Activated T-cell treated with anti-CD3 and anti-CD28 coated beads, Interleukin-2, amount 50 U/mL, for 24 hours (primary cell): ENCODE measurements at regions not wholly inside any gene's neighbourhood (a gene's known extent, or its start where the extent isn't known, plus 50 kb on each side); places are given as distances from the start of the nearest gene placed in this dataset.
"Not testable (repeated sequence)": the region's sequence is repeated elsewhere in the genome, so short reads cannot be mapped to it uniquely, and the experiment has no call there.

Source experiments
- DNase-seq: peaks from one replicate; pipeline ENCODE4 v3.0.0-alpha.2; 2020
- H3K27ac Mint-ChIP-seq: 2 replicates; pipeline ENCODE4 v1.8.0; 2020; ENCODE audit warnings: mild to moderate bottlenecking, mixed read lengths
- H3K27me3 Mint-ChIP-seq: 2 replicates; pipeline ENCODE4 v1.8.0; 2020; ENCODE audit warnings: mixed read lengths
- H3K36me3 Mint-ChIP-seq: 2 replicates; pipeline ENCODE4 v1.8.0; 2020; ENCODE audit warnings: low read depth, mixed read lengths
- H3K4me1 Mint-ChIP-seq: 2 replicates; pipeline ENCODE4 v1.8.0; 2020; ENCODE audit warnings: low read depth, mixed read lengths
- H3K4me3 Mint-ChIP-seq: 2 replicates; pipeline ENCODE4 v1.8.0; 2020; ENCODE audit warnings: mild to moderate bottlenecking, moderate library complexity, mixed read lengths
- H3K9me3 Mint-ChIP-seq: 2 replicates; pipeline ENCODE4 v1.8.0; 2020; ENCODE audit warnings: mixed read lengths

DNA sequence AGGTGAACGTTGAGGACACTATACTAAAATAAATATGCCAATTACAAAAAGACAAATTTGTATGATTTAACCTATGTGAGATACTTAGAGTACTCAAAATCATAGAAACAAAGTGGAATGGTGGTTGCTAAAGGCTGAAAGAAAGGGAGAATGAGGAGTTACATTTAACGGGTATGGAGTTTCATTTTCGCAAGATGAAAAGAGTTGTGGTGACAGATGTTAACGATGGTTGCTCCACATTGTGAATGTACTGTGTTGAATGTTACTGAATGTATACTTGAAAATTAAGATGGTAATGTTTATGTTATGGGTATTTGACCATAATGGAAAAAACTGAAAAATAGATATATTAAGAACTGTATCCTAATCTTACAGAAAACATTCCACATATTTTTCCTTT lies 51.3 kb upstream of the MOCS2 start:
- peaks cover 13% of the 10 kb centered on the region for H3K27me3 Mint-ChIP-seq
- H3K4me1 Mint-ChIP-seq: no peaks in the 10 kb centered on the region

GRCh38 chr5:53161876-53162275 lies 52.3 kb upstream of the MOCS2 start:
- DNase-seq: no peak
- no peak overlapping the region for H3K27ac Mint-ChIP-seq
- no peaks in the 10 kb centered on the region for H3K36me3 Mint-ChIP-seq
- H3K4me3 Mint-ChIP-seq: no peak overlapping the region
- no peaks in the 10 kb centered on the region for H3K9me3 Mint-ChIP-seq
- peaks cover 12% of the 10 kb centered on the region for H3K27me3 Mint-ChIP-seq
- H3K4me1 Mint-ChIP-seq: no peaks in the 10 kb centered on the region

More for the DNA sequence above, 51.3 kb upstream of the MOCS2 start:
- no peak overlapping the region for H3K4me3 Mint-ChIP-seq
- no peaks in the 10 kb centered on the region for H3K36me3 Mint-ChIP-seq
- H3K9me3 Mint-ChIP-seq: no peaks in the 10 kb centered on the region
- no peak for DNase-seq
- H3K27ac Mint-ChIP-seq: no peak overlapping the region

DNA sequence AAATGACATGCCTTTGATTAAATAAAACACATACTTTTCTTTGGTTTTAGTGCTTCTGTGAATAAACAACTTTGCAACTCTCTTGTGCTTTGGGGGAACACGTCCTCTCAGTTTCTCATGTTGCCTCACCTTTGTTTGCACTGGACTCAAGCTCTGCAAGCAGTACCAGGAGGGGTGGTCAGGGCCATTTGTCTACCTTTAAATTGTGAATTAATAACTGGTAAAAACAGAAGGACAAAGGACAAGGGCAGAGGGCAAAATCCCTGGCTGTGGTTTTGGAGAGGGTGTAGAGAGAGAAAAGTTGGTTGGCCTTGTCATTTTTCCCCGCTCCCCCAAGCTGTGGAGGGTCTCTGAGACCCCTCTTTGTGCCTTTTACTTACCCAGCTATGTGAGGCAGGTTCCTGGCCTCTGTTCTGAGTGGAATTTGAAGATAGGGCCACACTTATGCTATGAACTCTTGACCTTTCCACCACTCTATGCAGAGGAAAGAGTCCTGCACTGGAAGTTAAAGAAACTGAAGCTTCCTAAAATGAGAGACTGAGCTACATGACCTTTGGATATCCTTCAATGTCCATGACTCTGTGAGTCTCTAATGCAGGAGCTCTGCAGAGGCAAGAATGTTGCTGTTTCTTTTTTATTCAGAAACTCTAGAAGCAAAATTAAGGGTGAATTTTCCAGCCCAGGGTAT lies 55.1 kb upstream of the MOCS2 start:
- Mint-ChIP-seq H3K9me3 (no peaks in the 10 kb centered on the region), H3K4me3 (no peak overlapping the region), H3K27me3 (peaks cover 9% of the 10 kb centered on the region), H3K27ac (no peak overlapping the region), H3K4me1 (no peaks in the 10 kb centered on the region), H3K36me3 (no peaks in the 10 kb centered on the region)
- no peak for DNase-seq

DNA sequence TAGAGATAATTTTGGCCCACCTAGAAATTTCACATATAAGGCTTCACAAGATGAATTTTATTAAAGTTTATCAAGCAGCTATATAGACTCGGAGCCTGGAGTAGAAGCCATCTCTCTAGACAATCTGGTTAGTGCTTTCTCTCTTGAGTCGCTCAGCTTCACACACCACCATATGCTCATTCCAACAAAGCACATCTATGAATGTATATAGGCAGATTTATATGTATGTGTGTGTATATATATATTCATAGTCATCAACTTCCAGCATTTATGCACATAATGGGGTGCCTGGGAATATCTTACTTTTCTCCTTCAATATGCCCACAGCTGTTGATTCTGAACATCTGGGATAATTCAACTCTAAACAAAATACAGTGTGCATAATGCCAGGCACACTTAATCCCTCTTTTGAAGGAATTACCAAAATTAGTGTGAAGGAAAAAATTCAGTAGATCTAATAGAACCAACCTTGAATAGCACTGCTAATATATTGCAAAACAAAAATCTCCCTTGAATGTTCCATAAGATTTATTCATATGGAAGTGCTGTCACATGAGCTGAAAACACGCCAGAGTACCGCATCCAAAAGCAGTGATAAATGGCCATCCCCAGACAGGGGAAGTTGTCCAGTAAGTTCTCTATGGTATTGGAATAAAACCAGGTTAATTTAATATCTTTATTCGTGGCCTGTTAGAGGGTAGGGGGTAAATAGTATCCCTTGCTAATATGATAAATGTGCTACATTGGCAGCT lies 56.0 kb upstream of the MOCS2 start:
- no peak for DNase-seq
- Mint-ChIP-seq H3K4me3 (no peak overlapping the region), H3K27ac (no peak overlapping the region), H3K36me3 (no peaks in the 10 kb centered on the region), H3K4me1 (no peaks in the 10 kb centered on the region), H3K27me3 (peaks cover 9% of the 10 kb centered on the region), H3K9me3 (no peaks in the 10 kb centered on the region)

GRCh38 chr5:53166183-53166495 lies 56.6 kb upstream of the MOCS2 start:
- Mint-ChIP-seq H3K36me3 (no peaks in the 10 kb centered on the region), H3K4me1 (no peaks in the 10 kb centered on the region), H3K4me3 (no peak overlapping the region), H3K27me3 (peaks cover 9% of the 10 kb centered on the region), H3K9me3 (no peaks in the 10 kb centered on the region), H3K27ac (no peak overlapping the region)
- DNase-seq: no peak

DNA sequence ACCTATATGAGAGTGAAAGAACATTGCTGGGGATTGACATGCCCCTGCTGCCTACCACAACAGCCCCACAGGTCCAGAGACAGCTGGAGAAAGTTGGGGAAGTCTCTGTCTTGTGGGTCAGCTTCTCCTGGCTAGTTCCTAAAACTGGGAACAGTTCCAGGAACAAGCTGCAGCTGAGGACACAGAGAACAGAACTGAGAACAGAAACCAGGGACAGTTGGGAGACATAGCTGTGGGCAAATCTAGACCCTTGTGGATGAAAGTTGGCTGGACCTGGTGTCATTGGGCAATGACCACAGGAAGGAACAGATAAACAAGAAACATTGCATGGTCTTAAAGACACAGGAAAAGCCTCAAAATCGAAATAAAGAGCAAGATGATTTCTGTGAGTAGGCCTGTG lies 58.3 kb upstream of the MOCS2 start:
- H3K27ac Mint-ChIP-seq: no peak overlapping the region
- peaks cover 9% of the 10 kb centered on the region for H3K27me3 Mint-ChIP-seq
- DNase-seq: no peak
- no peaks in the 10 kb centered on the region for H3K36me3 Mint-ChIP-seq
- no peaks in the 10 kb centered on the region for H3K4me1 Mint-ChIP-seq
- no peak overlapping the region for H3K4me3 Mint-ChIP-seq
- H3K9me3 Mint-ChIP-seq: no peaks in the 10 kb centered on the region

DNA sequence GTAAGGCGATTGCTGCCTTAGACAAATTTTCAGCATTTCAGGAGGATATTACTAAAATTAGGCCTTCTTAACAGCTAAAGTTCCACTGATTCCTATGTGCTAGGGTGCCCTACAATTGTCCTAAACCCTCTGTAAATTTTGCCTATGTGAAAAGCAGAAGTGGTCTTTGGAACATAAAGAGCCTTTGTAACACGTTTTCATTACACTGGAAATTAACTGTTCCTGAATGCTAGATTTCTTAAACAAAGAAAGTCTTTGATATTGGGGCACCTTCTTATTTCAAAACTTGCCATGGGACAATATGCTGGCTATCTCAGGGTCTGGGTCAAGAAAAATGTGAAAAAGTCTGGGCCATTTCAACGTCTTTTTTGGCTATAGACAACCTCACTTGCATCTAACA lies 60.4 kb upstream of the MOCS2 start:
- H3K9me3 Mint-ChIP-seq: no peaks in the 10 kb centered on the region
- H3K27me3 Mint-ChIP-seq: peaks cover 14% of the 10 kb centered on the region
- no peaks in the 10 kb centered on the region for H3K4me1 Mint-ChIP-seq
- no peaks in the 10 kb centered on the region for H3K36me3 Mint-ChIP-seq
- H3K27ac Mint-ChIP-seq: no peak overlapping the region
- no peak for DNase-seq
- no peak overlapping the region for H3K4me3 Mint-ChIP-seq

DNA sequence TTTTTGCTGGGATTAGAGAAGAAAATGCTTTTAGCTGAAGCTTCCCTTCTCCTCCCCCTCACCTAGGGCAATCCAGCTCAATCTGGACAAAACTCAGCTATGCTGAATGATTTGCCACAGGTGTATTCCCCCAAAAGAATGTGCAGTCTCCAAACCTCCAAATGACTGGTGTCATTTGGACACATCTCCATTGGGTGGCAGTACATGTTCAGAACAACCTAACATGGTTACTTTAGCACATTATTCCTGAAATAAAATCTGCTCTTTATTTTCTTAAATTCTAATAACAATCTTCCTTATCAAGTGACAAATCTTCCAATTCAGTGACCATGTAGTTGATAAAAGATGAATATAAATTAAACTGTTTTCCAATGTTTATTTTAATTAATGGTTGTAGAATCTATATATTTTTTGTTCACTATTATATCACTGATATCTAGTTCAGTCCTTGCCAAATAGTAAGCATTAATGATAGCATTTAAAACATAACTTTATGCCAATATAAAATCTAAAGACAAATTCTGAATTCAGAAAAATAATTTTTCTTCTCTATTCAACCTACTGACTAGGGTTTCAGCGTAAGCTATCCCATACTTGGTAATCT lies 61.3 kb upstream of the MOCS2 start:
- Mint-ChIP-seq H3K27me3 (peaks cover 19% of the 10 kb centered on the region), H3K4me1 (no peaks in the 10 kb centered on the region), H3K27ac (no peak overlapping the region), H3K9me3 (no peaks in the 10 kb centered on the region), H3K4me3 (no peak overlapping the region), H3K36me3 (no peaks in the 10 kb centered on the region)
- DNase-seq: no peak

- H3K4me1 Mint-ChIP-seq, H3K4me3 Mint-ChIP-seq: not testable (repeated sequence)
Measured at GRCh38 chr5:53172073-53172472, 62.5 kb upstream of the MOCS2 start.

GRCh38 chr5:53172630-53173029 lies 63.1 kb upstream of the MOCS2 start:
- DNase-seq: no peak
- Mint-ChIP-seq H3K27me3 (peaks cover 17% of the 10 kb centered on the region), H3K36me3 (no peaks in the 10 kb centered on the region), H3K9me3 (no peaks in the 10 kb centered on the region), H3K4me3 (no peak overlapping the region), H3K27ac (no peak overlapping the region), H3K4me1 (no peaks in the 10 kb centered on the region)

More at GRCh38 chr5:53172073-53172472, 62.5 kb upstream of the MOCS2 start:
- H3K9me3 Mint-ChIP-seq, H3K27ac Mint-ChIP-seq, H3K36me3 Mint-ChIP-seq, DNase-seq: not testable (repeated sequence)
- H3K27me3 Mint-ChIP-seq: peaks cover 17% of the 10 kb centered on the region

DNA sequence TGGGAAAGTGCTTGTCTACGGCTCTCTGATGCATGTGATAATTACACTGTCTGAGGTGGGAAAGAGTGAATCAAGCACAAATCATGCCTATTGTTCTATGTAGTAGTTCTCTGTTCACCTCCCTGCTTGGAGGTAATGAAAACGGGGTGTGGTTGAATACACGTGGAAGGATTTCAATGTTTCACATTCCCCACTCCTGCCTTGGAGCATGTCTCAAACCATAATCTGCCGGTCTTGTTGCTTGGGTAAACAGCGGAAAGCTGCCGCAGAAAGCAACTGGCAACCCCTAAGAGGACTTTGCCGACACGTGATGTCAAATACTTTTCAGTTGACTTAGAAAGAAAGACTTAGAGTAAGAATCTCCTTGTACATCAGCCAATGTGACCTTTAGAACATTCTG lies 63.5 kb upstream of the MOCS2 start:
- H3K9me3 Mint-ChIP-seq: no peaks in the 10 kb centered on the region
- no peak overlapping the region for H3K27ac Mint-ChIP-seq
- H3K36me3 Mint-ChIP-seq: no peaks in the 10 kb centered on the region
- DNase-seq: no peak
- H3K4me1 Mint-ChIP-seq: no peaks in the 10 kb centered on the region
- H3K4me3 Mint-ChIP-seq: no peak overlapping the region
- peaks cover 17% of the 10 kb centered on the region for H3K27me3 Mint-ChIP-seq

DNA sequence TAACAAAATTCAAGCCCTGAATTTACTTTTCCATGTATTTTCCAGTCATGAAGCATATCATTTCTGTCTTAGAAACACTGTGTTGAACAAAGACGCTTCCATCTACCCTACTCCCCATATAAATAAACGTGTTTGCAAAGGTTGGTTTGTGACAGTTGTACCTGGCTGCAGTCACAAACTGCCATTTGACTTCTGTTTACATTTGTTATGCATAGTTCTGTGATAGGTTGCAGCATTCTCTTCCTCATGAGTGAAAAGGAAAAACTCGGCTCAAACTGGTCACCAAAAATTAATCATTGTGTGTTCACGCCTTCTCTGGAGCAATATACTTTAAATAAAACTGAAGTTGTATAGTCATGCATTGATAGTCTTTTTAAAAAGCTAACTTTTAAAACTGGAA lies 69.3 kb upstream of the MOCS2 start:
- Mint-ChIP-seq H3K27ac (no peak overlapping the region), H3K9me3 (no peaks in the 10 kb centered on the region), H3K4me3 (no peak overlapping the region), H3K27me3 (peaks cover 7% of the 10 kb centered on the region), H3K36me3 (no peaks in the 10 kb centered on the region), H3K4me1 (peaks cover 3% of the 10 kb centered on the region)
- DNase-seq: no peak

DNA sequence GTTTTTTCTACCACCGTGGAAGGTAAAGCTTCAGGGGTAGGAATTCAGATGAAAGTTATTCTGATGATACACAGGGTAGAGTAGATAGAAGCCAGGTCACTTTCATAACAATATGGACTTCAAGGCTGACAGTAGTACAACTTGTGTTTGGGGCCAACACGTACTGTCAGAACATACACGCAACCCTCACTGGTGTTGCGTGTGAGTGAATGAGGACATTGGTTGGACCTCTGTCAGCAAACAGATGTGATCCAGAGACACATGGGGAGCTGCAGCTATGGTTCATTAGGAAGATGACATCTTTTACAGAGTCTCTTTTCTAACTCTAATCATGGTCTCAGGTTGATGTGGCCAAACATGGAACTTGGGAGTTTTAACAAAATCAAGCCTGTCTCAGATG lies 70.1 kb upstream of the MOCS2 start:
- Mint-ChIP-seq H3K4me1 (peaks cover 3% of the 10 kb centered on the region), H3K27me3 (peaks cover 6% of the 10 kb centered on the region), H3K9me3 (no peaks in the 10 kb centered on the region), H3K4me3 (no peak overlapping the region), H3K36me3 (no peaks in the 10 kb centered on the region), H3K27ac (no peak overlapping the region)
- DNase-seq: no peak

GRCh38 chr5:53180538-53180937 lies 71.0 kb upstream of the MOCS2 start:
- Mint-ChIP-seq H3K4me1 (peaks cover 3% of the 10 kb centered on the region), H3K27ac (no peak overlapping the region), H3K9me3 (no peaks in the 10 kb centered on the region), H3K27me3 (peaks cover 1% of the 10 kb centered on the region), H3K36me3 (no peaks in the 10 kb centered on the region), H3K4me3 (no peak overlapping the region)
- no peak for DNase-seq

- no peak for DNase-seq
- H3K27ac Mint-ChIP-seq: no peak overlapping the region
- no peaks in the 10 kb centered on the region for H3K27me3 Mint-ChIP-seq
- no peaks in the 10 kb centered on the region for H3K9me3 Mint-ChIP-seq
- no peaks in the 10 kb centered on the region for H3K36me3 Mint-ChIP-seq
- no peak overlapping the region for H3K4me3 Mint-ChIP-seq
- H3K4me1 Mint-ChIP-seq: peaks cover 3% of the 10 kb centered on the region
Measured at GRCh38 chr5:53180991-53181390, 71.4 kb upstream of the MOCS2 start.
